SH-SY5Y (cell line): ENCODE measurements at regions not wholly inside any gene's neighbourhood (a gene's known extent, or its start where the extent isn't known, plus 50 kb on each side); places are given as distances from the start of the nearest gene placed in this dataset.

Experiments
- GATA2 ChIP-seq: IDR thresholded peaks from 2 replicates; pipeline ENCODE4 v1.6.1; 2011; ENCODE audit warnings: mild to moderate bottlenecking, low read depth, low read length
- GATA3 ChIP-seq: IDR thresholded peaks from 2 replicates; pipeline ENCODE4 v1.6.1; 2011; ENCODE audit warnings: low read depth, mild to moderate bottlenecking, low read length, moderate library complexity

GRCh38 chr4:11876104-11876503, 447.4 kb upstream of the HS3ST1 start:
- TF ChIP-seq GATA2 (no peak), GATA3 (no peak)
